Caco-2 (cell line): ENCODE measurements at regions not wholly inside any gene's neighbourhood (a gene's known extent, or its start where the extent isn't known, plus 50 kb on each side); places are given as distances from the start of the nearest gene placed in this dataset.

Source experiments
- BruUV-seq: library from RNA; stranded (reverse); fragments of 400-500 nt; replicated peaks from 2 replicates; lab custom pipeline; 2021; lab: Mats Ljungman, UMichigan
- CTCF ChIA-PET: fragments of 300-600 bp; sonication (Branson Sonifier 250); formaldehyde crosslinking; loops from one replicate; lab custom pipeline; 2022; ENCODE audit warnings: antibody characterized with exemption; lab: Charles Lee
- POLR2A ChIA-PET: fragments of 300-600 bp; sonication (Branson Sonifier 250); formaldehyde crosslinking; loops from one replicate; lab custom pipeline; 2022; ENCODE audit warnings: antibody characterized with exemption; lab: Charles Lee
- DNase-seq, 2 experiments: peaks; one replicate each; pipeline versions ENCODE4 v3.0.0 to v3.0.0-alpha.2; 2020 to 2022
- H3K27me3 ChIP-seq: replicated peaks from 2 replicates; pipeline ENCODE4 v1.6.0; 2011; ENCODE audit warnings: low read length; ENCODE audit not compliant: control insufficient read depth, insufficient read depth
- H3K36me3 ChIP-seq: 2 replicates; pipeline ENCODE4 v1.5.1; 2011; ENCODE audit warnings: low read length; ENCODE audit not compliant: control insufficient read depth, insufficient read depth
- H3K4me1 ChIP-seq: fragments of 250-450 bp; sonication (Bioruptor Pico); 2 replicates; pipeline ENCODE4 v1.5.1; 2020; ENCODE audit warnings: mild to moderate bottlenecking
- H3K4me3 ChIP-seq: 2 replicates; pipeline ENCODE4 v1.5.1; 2011; ENCODE audit warnings: low read depth, mild to moderate bottlenecking, control low read depth, low read length
- H3K9me3 ChIP-seq: fragments of 250-450 bp; sonication (Bioruptor Pico); 2 replicates; pipeline ENCODE4 v1.5.1; 2020; ENCODE audit warnings: mild to moderate bottlenecking, moderate library complexity
- H3K27ac Mint-ChIP-seq: one replicate; pipeline ENCODE4 v1.8.0; 2022; ENCODE audit warnings: mixed read lengths; ENCODE audit not compliant: unreplicated experiment
- H3K27me3 Mint-ChIP-seq: one replicate; pipeline ENCODE4 v1.8.0; 2022; ENCODE audit warnings: mixed read lengths; ENCODE audit not compliant: insufficient read depth, unreplicated experiment
- H3K36me3 Mint-ChIP-seq: one replicate; pipeline ENCODE4 v1.8.0; 2022; ENCODE audit warnings: mild to moderate bottlenecking, mixed read lengths; ENCODE audit not compliant: insufficient read depth, unreplicated experiment
- H3K4me1 Mint-ChIP-seq: one replicate; pipeline ENCODE4 v1.8.0; 2022; ENCODE audit warnings: low read depth, mixed read lengths; ENCODE audit not compliant: unreplicated experiment
- H3K4me3 Mint-ChIP-seq: one replicate; pipeline ENCODE4 v1.8.0; 2022; ENCODE audit warnings: mild to moderate bottlenecking, moderate library complexity, mixed read lengths; ENCODE audit not compliant: unreplicated experiment
- H3K9me3 Mint-ChIP-seq: one replicate; pipeline ENCODE4 v1.8.0; 2022; ENCODE audit warnings: mixed read lengths; ENCODE audit not compliant: unreplicated experiment
- CTCF ChIP-seq, 2 experiments: fragments of 200-600 bp in 1 of 2; IDR thresholded peaks; 1 replicate in 1 of 2; 2 replicates in 1 of 2; pipeline versions ENCODE4 v1.5.1 to v1.8.0; 2011 to 2022; ENCODE audit warnings: antibody characterized with exemption in 1 of 2, control low read depth in 1 of 2, inconsistent platforms in 1 of 2, low read depth in 1 of 2, low read length in 1 of 2, mild to moderate bottlenecking in 1 of 2, moderate library complexity in 1 of 2; ENCODE audit not compliant: insufficient read depth in 1 of 2, severe bottlenecking in 1 of 2, unreplicated experiment in 1 of 2
- intact Hi-C: fragments of 100-400 bp; cut with micrococcal nuclease; formaldehyde crosslinking; loops from one replicate; pipeline ENCODE4 v1.10.0; 2022; ENCODE audit not compliant: unreplicated experiment

GRCh38 chr1:216960716-216961115 lies 237.5 kb upstream of the ESRRG start:
- BruUV-seq, result no TSS peak
- no peaks in the 10 kb centered on the region for H3K4me1 ChIP-seq
- H3K36me3 Mint-ChIP-seq, result no peaks in the 10 kb centered on the region
- intact Hi-C loops, result loop anchor here (10.0 kb wide), 1 partner anchor 374 kb away; no protein-coding TSS in a partner anchor
- CTCF ChIA-PET, result no interaction called here
- H3K36me3 ChIP-seq, result no peaks in the 10 kb centered on the region
- no peaks in the 10 kb centered on the region for H3K9me3 Mint-ChIP-seq
- no peaks in the 10 kb centered on the region; the same call in 1 of the 2 replicates for H3K27me3 ChIP-seq
- no peak for TF ChIP-seq CTCF (IDR thresholded peaks at IDR 0.05; ENCODE audit: insufficient read depth in 1 of 2, low read depth in 1 of 2, low read length in 1 of 2, severe bottlenecking in 1 of 2, unreplicated experiment in 1 of 2)
- H3K4me3 Mint-ChIP-seq, result no peak overlapping the region
- no peak for DNase-seq
- H3K27me3 Mint-ChIP-seq, result peaks cover 11% of the 10 kb centered on the region
- H3K4me3 ChIP-seq, result no peak overlapping the region
- H3K9me3 ChIP-seq, result no peaks in the 10 kb centered on the region
- no peak overlapping the region for H3K27ac Mint-ChIP-seq
- POLR2A ChIA-PET, result no interaction called here
- H3K4me1 Mint-ChIP-seq, result no peaks in the 10 kb centered on the region

GRCh38 chr1:216958569-216958968 lies 235.3 kb upstream of the ESRRG start:
- TF ChIP-seq CTCF (IDR thresholded peaks at IDR 0.05; ENCODE audit: insufficient read depth in 1 of 2, low read depth in 1 of 2, low read length in 1 of 2, severe bottlenecking in 1 of 2, unreplicated experiment in 1 of 2), result no peak
- CTCF ChIA-PET, result no interaction called here
- Histone ChIP-seq H3K9me3 (no peaks in the 10 kb centered on the region), H3K27me3 (no peaks in the 10 kb centered on the region; the same call in 1 of the 2 replicates), H3K4me1 (no peaks in the 10 kb centered on the region), H3K4me3 (no peak overlapping the region), H3K36me3 (no peaks in the 10 kb centered on the region)
- intact Hi-C loops, result no loop called here
- no peaks in the 10 kb centered on the region for H3K4me1 Mint-ChIP-seq
- no peak overlapping the region for H3K27ac Mint-ChIP-seq
- H3K9me3 Mint-ChIP-seq, result no peaks in the 10 kb centered on the region
- peaks cover 11% of the 10 kb centered on the region for H3K27me3 Mint-ChIP-seq
- DNase-seq, result no peak
- no peaks in the 10 kb centered on the region for H3K36me3 Mint-ChIP-seq
- BruUV-seq, result no TSS peak
- POLR2A ChIA-PET, result no interaction called here
- no peak overlapping the region for H3K4me3 Mint-ChIP-seq

- H3K9me3 ChIP-seq, result no peaks in the 10 kb centered on the region
- no peaks in the 10 kb centered on the region for H3K4me1 Mint-ChIP-seq
- BruUV-seq, result no TSS peak
- no peak overlapping the region for H3K4me3 Mint-ChIP-seq
- no peak overlapping the region for H3K4me3 ChIP-seq
- intact Hi-C loops, result no loop called here
- ChIA-PET POLR2A (no interaction called here), CTCF (no interaction called here)
- DNase-seq, result no peak
- H3K27ac Mint-ChIP-seq, result no peak overlapping the region
- H3K27me3 Mint-ChIP-seq, result peaks cover 6% of the 10 kb centered on the region
- H3K36me3 ChIP-seq, result no peaks in the 10 kb centered on the region
- H3K4me1 ChIP-seq, result no peaks in the 10 kb centered on the region
- H3K27me3 ChIP-seq, result no peaks in the 10 kb centered on the region
- no peaks in the 10 kb centered on the region for H3K36me3 Mint-ChIP-seq
- TF ChIP-seq CTCF (IDR thresholded peaks at IDR 0.05; ENCODE audit: insufficient read depth in 1 of 2, low read depth in 1 of 2, low read length in 1 of 2, severe bottlenecking in 1 of 2, unreplicated experiment in 1 of 2), result no peak
- no peaks in the 10 kb centered on the region for H3K9me3 Mint-ChIP-seq
Observed at GRCh38 chr1:216953495-216953894, 230.3 kb upstream of the ESRRG start.
